ENCODE measurements at regions not wholly inside any gene's neighbourhood (a gene's known extent, or its start where the extent isn't known, plus 50 kb on each side); places are given as distances from the start of the nearest gene placed in this dataset.

- TF ChIP-seq CTCF (IDR thresholded peaks at IDR 0.05): no peak
- no peak for TF ChIP-seq POLR2A (IDR thresholded peaks at IDR 0.05)
These were observed 72.6 kb upstream of the PUM3 start for GRCh38 chr9:2916382-2916985.
